SK-N-SH (cell line): ENCODE measurements at regions not wholly inside any gene's neighbourhood (a gene's known extent, or its start where the extent isn't known, plus 50 kb on each side); places are given as distances from the start of the nearest gene placed in this dataset.

Experiments
- CTCF ChIA-PET: fragments of 300-600, 350-600 bp; formaldehyde crosslinking; extraction: SDS; loops from one replicate; lab custom pipeline; 2021; lab: Yijun Ruan, JAX
- POLR2A ChIA-PET: fragments of 350-600 bp; sonication (Branson Sonifier 250); formaldehyde crosslinking; extraction: SDS; loops from one replicate; lab custom pipeline; 2020; ENCODE audit warnings: antibody characterized with exemption, inconsistent platforms; lab: Yijun Ruan, JAX
- DNase-seq: peaks from one replicate; pipeline ENCODE4 v3.0.0; 2012
- H2AFZ ChIP-seq: fragments of 200-600 bp; sonication (generic); 2 replicates; pipeline ENCODE4 v1.8.1; 2016; ENCODE audit warnings: antibody characterized with exemption, mild to moderate bottlenecking, low read depth
- H3F3A ChIP-seq: fragments of 200-600 bp; sonication (generic); replicated peaks from 2 replicates; pipeline ENCODE3; 2016; ENCODE audit warnings: antibody characterized with exemption, mild to moderate bottlenecking; ENCODE audit not compliant: insufficient read depth
- H3K27ac ChIP-seq, 2 experiments: fragments of 200-500 bp in 1 of 2; fragments of 200-600 bp in 1 of 2; sonication (Bioruptor generic) in 1 of 2; sonication (generic), shearing (Covaris generic) in 1 of 2; 2 replicates each; pipeline versions ENCODE4 v1.5.1 to v1.6.1; 2014 to 2016; ENCODE audit warnings: low read depth in 2 of 2, inconsistent platforms in 1 of 2, low read length in 1 of 2, mild to moderate bottlenecking in 1 of 2, mixed read lengths in 1 of 2
- H3K27me3 ChIP-seq: fragments of 200-600 bp; sonication (generic), shearing (Covaris generic); 2 replicates; pipeline ENCODE4 v1.6.1; 2016; ENCODE audit warnings: mixed run types; ENCODE audit not compliant: insufficient read depth
- H3K36me3 ChIP-seq, 2 experiments: fragments of 200-500 bp in 1 of 2; fragments of 200-600 bp in 1 of 2; sonication (Bioruptor generic) in 1 of 2; sonication (generic) in 1 of 2; replicated peaks in 1 of 2; 2 replicates each; pipeline versions ENCODE3 to v1.5.1; 2014 to 2016; ENCODE audit warnings: low read length in 1 of 2, mild to moderate bottlenecking in 1 of 2; ENCODE audit not compliant: insufficient read depth in 2 of 2, control insufficient read depth in 1 of 2
- H3K4me1 ChIP-seq, 2 experiments: fragments of 200-500 bp in 1 of 2; fragments of 200-600 bp in 1 of 2; sonication (Bioruptor generic) in 1 of 2; sonication (generic), shearing (Covaris generic) in 1 of 2; 2 replicates each; pipeline versions ENCODE4 v1.5.1 to v1.6.1; 2014 to 2016; ENCODE audit warnings: low read depth in 1 of 2, low read length in 1 of 2, mixed run types in 1 of 2; ENCODE audit not compliant: insufficient read depth in 2 of 2, control insufficient read depth in 1 of 2
- H3K4me2 ChIP-seq: fragments of 200-600 bp; sonication (generic), shearing (Covaris generic); 2 replicates; pipeline ENCODE4 v1.6.1; 2017; ENCODE audit warnings: mixed run types
- H3K4me3 ChIP-seq, 2 experiments: fragments of 200-500 bp in 1 of 2; fragments of 200-600 bp in 1 of 2; sonication (Bioruptor generic) in 1 of 2; sonication (generic), shearing (Covaris generic) in 1 of 2; 2 replicates each; pipeline versions ENCODE4 v1.5.1 to v1.8.1; 2014 to 2016; ENCODE audit warnings: low read depth in 2 of 2, inconsistent platforms in 1 of 2, low read length in 1 of 2, mild to moderate bottlenecking in 1 of 2, mixed read lengths in 1 of 2, moderate library complexity in 1 of 2
- H3K79me2 ChIP-seq: fragments of 200-600 bp; sonication (generic); 2 replicates; pipeline ENCODE4 v1.8.1; 2017; ENCODE audit warnings: mild to moderate bottlenecking; ENCODE audit not compliant: insufficient read depth
- H3K9ac ChIP-seq: fragments of 200-600 bp; sonication (generic); 2 replicates; pipeline ENCODE4 v1.6.1; 2017; ENCODE audit warnings: mixed run types
- H3K9me2 ChIP-seq: fragments of 200-600 bp; sonication (generic); 2 replicates; pipeline ENCODE4 v1.6.1; 2017; ENCODE audit warnings: mixed run types
- H3K9me3 ChIP-seq: fragments of 200-600 bp; sonication (generic); 2 replicates; pipeline ENCODE4 v1.6.1; 2017; ENCODE audit warnings: mixed run types, mild to moderate bottlenecking, moderate library complexity
- H4K20me1 ChIP-seq: fragments of 200-600 bp; sonication (generic); 2 replicates; pipeline ENCODE4 v1.6.1; 2017; ENCODE audit warnings: mild to moderate bottlenecking, mixed run types; ENCODE audit not compliant: insufficient read depth
- EP300 ChIP-seq, 2 experiments: IDR thresholded peaks; 2 replicates each; pipeline versions ENCODE4 v1.4.0 to v1.6.1; 2012; ENCODE audit warnings: borderline replicate concordance in 1 of 2, low read depth in 1 of 2, low read length in 1 of 2
- EZH2phosphoT487 ChIP-seq: fragments of 200-600 bp; sonication (generic); IDR thresholded peaks from 2 replicates; pipeline ENCODE4 v1.6.1; 2017; ENCODE audit warnings: low read depth, mixed run types, mild to moderate bottlenecking, antibody characterized with exemption, moderate library complexity, borderline replicate concordance
- FOXJ3 ChIP-seq: sonication (generic); formaldehyde crosslinking; IDR thresholded peaks from 2 replicates; pipeline ENCODE4 v1.5.1; 2020; ENCODE audit warnings: mild to moderate bottlenecking, missing genetic modification reagents
- GABPA ChIP-seq: IDR thresholded peaks from 2 replicates; pipeline ENCODE4 v1.4.0; 2012; ENCODE audit warnings: low read depth, mild to moderate bottlenecking
- POLR2AphosphoS5 ChIP-seq: IDR thresholded peaks from 2 replicates; pipeline ENCODE4 v1.6.1; 2012; ENCODE audit warnings: low read depth, low read length
- TAF1 ChIP-seq: IDR thresholded peaks from 2 replicates; pipeline ENCODE4 v1.6.1; 2012; ENCODE audit warnings: low read depth, mild to moderate bottlenecking, low read length, moderate library complexity, borderline replicate concordance
- YY1 ChIP-seq: IDR thresholded peaks from 2 replicates; pipeline ENCODE4 v1.4.0; 2012; ENCODE audit warnings: low read depth, mild to moderate bottlenecking
- WGBS: methylation state at CpG from one replicate; pipeline ENCODE4 v1.1.6; 2017; ENCODE audit warnings: low lambda C conversion rate; 5-methylcytosine and 5-hydroxymethylcytosine counted together
- TF ChIP-seq, protein P1 (sequence below): fragments of 150-350 bp; IDR thresholded peaks from 2 replicates; pipeline ENCODE4 v1.6.1; 2017; ENCODE audit warnings: antibody characterized with exemption, low read length, low read depth, borderline replicate concordance
- TF ChIP-seq, protein P2 (sequence below): IDR thresholded peaks from 2 replicates; pipeline ENCODE4 v1.6.1; 2012; ENCODE audit warnings: mild to moderate bottlenecking, low read depth, low read length, moderate library complexity
- TF ChIP-seq, protein P3 (sequence below): IDR thresholded peaks from 2 replicates; pipeline ENCODE4; 2012
- TF ChIP-seq, protein P4 (sequence below): IDR thresholded peaks from 2 replicates; pipeline ENCODE4 v1.4.0; 2012; ENCODE audit warnings: low read depth

DNA sequence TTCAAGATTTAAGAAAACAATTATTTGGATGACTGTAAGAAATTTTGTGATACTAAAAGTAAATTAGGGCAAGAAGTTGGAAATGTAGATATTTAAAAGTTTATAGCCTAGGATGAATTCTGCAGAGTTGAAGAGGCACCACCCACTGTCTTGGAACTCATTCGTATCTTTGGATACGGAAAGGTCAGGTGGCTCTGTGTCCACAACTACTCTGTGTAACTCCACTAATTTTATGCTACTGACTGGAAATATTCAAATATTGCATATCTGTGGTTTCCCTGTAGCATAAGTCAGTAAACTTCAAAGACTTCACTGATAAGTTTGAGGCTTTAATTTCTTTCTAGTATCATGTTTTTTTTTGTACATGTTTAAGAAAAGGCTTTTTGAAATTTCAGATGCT lies 156.9 kb upstream of the RPRM start:
- Histone ChIP-seq H3F3A (no peaks in the 10 kb centered on the region), H3K9me3 (no peaks in the 10 kb centered on the region), H3K9me2 (no peaks in the 10 kb centered on the region), H4K20me1 (no peaks in the 10 kb centered on the region), H3K27me3 (no peaks in the 10 kb centered on the region), H3K4me2 (no peak overlapping the region), H3K27ac (no peak overlapping the region), H3K4me3 (no peak overlapping the region), H2AFZ (no peak overlapping the region), H3K36me3 (no peaks in the 10 kb centered on the region), H3K9ac (no peak overlapping the region), H3K79me2 (no peaks in the 10 kb centered on the region), H3K4me1 (no peaks in the 10 kb centered on the region)
- TF ChIP-seq, protein P1, sequence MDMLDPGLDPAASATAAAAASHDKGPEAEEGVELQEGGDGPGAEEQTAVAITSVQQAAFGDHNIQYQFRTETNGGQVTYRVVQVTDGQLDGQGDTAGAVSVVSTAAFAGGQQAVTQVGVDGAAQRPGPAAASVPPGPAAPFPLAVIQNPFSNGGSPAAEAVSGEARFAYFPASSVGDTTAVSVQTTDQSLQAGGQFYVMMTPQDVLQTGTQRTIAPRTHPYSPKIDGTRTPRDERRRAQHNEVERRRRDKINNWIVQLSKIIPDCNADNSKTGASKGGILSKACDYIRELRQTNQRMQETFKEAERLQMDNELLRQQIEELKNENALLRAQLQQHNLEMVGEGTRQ, result no peak
- TF ChIP-seq YY1 (no peak), TAF1 (no peak), GABPA (no peak), EZH2phosphoT487 (no peak), FOXJ3 (CRISPR knock-in tag) (no peak), POLR2AphosphoS5 (no peak)
- TF ChIP-seq, protein P2, sequence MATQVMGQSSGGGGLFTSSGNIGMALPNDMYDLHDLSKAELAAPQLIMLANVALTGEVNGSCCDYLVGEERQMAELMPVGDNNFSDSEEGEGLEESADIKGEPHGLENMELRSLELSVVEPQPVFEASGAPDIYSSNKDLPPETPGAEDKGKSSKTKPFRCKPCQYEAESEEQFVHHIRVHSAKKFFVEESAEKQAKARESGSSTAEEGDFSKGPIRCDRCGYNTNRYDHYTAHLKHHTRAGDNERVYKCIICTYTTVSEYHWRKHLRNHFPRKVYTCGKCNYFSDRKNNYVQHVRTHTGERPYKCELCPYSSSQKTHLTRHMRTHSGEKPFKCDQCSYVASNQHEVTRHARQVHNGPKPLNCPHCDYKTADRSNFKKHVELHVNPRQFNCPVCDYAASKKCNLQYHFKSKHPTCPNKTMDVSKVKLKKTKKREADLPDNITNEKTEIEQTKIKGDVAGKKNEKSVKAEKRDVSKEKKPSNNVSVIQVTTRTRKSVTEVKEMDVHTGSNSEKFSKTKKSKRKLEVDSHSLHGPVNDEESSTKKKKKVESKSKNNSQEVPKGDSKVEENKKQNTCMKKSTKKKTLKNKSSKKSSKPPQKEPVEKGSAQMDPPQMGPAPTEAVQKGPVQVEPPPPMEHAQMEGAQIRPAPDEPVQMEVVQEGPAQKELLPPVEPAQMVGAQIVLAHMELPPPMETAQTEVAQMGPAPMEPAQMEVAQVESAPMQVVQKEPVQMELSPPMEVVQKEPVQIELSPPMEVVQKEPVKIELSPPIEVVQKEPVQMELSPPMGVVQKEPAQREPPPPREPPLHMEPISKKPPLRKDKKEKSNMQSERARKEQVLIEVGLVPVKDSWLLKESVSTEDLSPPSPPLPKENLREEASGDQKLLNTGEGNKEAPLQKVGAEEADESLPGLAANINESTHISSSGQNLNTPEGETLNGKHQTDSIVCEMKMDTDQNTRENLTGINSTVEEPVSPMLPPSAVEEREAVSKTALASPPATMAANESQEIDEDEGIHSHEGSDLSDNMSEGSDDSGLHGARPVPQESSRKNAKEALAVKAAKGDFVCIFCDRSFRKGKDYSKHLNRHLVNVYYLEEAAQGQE, result no peak
- TF ChIP-seq, protein P3, sequence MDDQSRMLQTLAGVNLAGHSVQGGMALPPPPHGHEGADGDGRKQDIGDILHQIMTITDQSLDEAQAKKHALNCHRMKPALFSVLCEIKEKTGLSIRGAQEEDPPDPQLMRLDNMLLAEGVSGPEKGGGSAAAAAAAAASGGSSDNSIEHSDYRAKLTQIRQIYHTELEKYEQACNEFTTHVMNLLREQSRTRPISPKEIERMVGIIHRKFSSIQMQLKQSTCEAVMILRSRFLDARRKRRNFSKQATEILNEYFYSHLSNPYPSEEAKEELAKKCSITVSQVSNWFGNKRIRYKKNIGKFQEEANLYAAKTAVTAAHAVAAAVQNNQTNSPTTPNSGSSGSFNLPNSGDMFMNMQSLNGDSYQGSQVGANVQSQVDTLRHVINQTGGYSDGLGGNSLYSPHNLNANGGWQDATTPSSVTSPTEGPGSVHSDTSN, result no peak
- DNase-seq, result no peak
- WGBS, result 36% methylated on average over 2 of the region's 2 CpGs
- ChIA-PET POLR2A (no interaction called here), CTCF (no interaction called here)

DNA sequence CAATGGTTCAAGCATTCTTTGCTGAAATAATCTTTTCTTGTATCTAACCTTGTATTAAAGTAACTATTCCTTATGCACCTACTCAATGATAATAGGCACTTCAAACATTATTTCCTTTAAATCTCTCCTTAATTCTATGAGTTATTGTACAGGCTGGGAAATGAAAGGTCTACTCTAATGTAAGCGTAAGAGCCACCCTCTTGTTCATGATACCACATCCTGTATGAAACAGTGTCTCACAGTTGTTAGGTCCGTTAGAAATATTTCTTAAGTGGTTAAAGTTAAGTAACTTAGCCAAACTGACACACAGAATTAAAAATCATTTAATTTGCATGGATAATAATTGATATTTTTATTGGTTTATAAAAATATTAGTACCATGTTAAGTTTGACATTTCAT lies 162.5 kb upstream of the RPRM start:
- Histone ChIP-seq H3K79me2 (no peaks in the 10 kb centered on the region), H3K36me3 (no peaks in the 10 kb centered on the region), H3F3A (no peaks in the 10 kb centered on the region), H4K20me1 (no peaks in the 10 kb centered on the region), H3K9me3 (no peaks in the 10 kb centered on the region), H3K9me2 (no peaks in the 10 kb centered on the region), H2AFZ (no peak overlapping the region), H3K9ac (no peak overlapping the region), H3K27me3 (no peaks in the 10 kb centered on the region), H3K27ac (no peak overlapping the region), H3K4me1 (no peaks in the 10 kb centered on the region), H3K4me3 (no peak overlapping the region)
- 38% methylated on average over 2 of the region's 2 CpGs for WGBS
- DNase-seq, result no peak
- CTCF ChIA-PET, result interaction anchor here (0.5 kb wide), 1 partner anchor 231 kb away, joined by 3 read pairs; the partner anchor contains the start of gene GALNT13
- TF ChIP-seq, protein P4, sequence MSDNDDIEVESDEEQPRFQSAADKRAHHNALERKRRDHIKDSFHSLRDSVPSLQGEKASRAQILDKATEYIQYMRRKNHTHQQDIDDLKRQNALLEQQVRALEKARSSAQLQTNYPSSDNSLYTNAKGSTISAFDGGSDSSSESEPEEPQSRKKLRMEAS, result no peak
- TF ChIP-seq TAF1 (no peak), EP300 (IDR thresholded peaks at IDR 0.05; ENCODE audit: borderline replicate concordance in 1 of 2, low read depth in 1 of 2, low read length in 1 of 2) (no peak), EZH2phosphoT487 (no peak)
- TF ChIP-seq, all 33 proteins: peak for 0
- H3K4me2 ChIP-seq, result no peak overlapping the region
- POLR2A ChIA-PET, result no interaction called here
